ENCODE measurements at regions not wholly inside any gene's neighbourhood (a gene's known extent, or its start where the extent isn't known, plus 50 kb on each side); places are given as distances from the start of the nearest gene placed in this dataset.

DNA sequence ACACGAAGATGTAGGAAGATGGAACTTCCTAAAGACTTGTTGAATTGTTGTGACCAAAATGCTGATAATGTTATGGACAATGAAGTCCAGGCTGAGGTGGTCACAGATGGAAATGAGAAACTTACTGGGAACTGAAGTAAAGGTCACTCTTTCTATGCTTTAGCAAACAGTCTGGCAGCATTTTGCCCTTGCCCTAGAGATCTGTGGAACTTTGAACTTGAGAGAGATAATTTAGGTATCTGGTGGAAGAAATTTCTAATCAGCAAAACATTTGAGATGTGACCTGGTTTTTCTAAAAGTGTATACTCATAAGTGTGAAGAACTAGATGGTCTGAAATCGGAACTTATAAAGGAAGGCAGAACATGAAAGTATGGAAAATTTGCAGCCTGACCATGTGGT lies 1785.9 kb downstream of the PCDH7 start:
- TF ChIP-seq, protein P1, sequence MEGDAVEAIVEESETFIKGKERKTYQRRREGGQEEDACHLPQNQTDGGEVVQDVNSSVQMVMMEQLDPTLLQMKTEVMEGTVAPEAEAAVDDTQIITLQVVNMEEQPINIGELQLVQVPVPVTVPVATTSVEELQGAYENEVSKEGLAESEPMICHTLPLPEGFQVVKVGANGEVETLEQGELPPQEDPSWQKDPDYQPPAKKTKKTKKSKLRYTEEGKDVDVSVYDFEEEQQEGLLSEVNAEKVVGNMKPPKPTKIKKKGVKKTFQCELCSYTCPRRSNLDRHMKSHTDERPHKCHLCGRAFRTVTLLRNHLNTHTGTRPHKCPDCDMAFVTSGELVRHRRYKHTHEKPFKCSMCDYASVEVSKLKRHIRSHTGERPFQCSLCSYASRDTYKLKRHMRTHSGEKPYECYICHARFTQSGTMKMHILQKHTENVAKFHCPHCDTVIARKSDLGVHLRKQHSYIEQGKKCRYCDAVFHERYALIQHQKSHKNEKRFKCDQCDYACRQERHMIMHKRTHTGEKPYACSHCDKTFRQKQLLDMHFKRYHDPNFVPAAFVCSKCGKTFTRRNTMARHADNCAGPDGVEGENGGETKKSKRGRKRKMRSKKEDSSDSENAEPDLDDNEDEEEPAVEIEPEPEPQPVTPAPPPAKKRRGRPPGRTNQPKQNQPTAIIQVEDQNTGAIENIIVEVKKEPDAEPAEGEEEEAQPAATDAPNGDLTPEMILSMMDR (IDR thresholded peaks at IDR 0.05) = no peak
- no peak for TF ChIP-seq POLR2A (IDR thresholded peaks at IDR 0.05)
- no peak for TF ChIP-seq POLR2AphosphoS5 (IDR thresholded peaks at IDR 0.05)
